ENCODE measurements at regions not wholly inside any gene's neighbourhood (a gene's known extent, or its start where the extent isn't known, plus 50 kb on each side); places are given as distances from the start of the nearest gene placed in this dataset.

- no peaks in the 10 kb centered on the region for H3K27me3 ChIP-seq
- WGBS, 2 donors (ENCODE audit: low coverage in 1 of 2), result 90% methylated on average over 4 of the region's 8 CpGs; no CpG with 5 or more reads in 1 of the 2 donors
- peak overlapping the region in 3 of 4 donors; percentile 75 to 81 (median 80) for H3K27ac ChIP-seq
- H3K4me1 ChIP-seq, result peaks cover 0 to 64% (median 30%) of the 10 kb centered on the region in 3 donors
- no peaks in the 10 kb centered on the region for H3K9me3 ChIP-seq
- ATAC-seq, result peak; percentile 45
- H3K4me3 ChIP-seq, result no peak overlapping the region
- TF ChIP-seq POLR2AphosphoS5 (IDR thresholded peaks at IDR 0.05), result peak; percentile 15
- TF ChIP-seq, protein P1, sequence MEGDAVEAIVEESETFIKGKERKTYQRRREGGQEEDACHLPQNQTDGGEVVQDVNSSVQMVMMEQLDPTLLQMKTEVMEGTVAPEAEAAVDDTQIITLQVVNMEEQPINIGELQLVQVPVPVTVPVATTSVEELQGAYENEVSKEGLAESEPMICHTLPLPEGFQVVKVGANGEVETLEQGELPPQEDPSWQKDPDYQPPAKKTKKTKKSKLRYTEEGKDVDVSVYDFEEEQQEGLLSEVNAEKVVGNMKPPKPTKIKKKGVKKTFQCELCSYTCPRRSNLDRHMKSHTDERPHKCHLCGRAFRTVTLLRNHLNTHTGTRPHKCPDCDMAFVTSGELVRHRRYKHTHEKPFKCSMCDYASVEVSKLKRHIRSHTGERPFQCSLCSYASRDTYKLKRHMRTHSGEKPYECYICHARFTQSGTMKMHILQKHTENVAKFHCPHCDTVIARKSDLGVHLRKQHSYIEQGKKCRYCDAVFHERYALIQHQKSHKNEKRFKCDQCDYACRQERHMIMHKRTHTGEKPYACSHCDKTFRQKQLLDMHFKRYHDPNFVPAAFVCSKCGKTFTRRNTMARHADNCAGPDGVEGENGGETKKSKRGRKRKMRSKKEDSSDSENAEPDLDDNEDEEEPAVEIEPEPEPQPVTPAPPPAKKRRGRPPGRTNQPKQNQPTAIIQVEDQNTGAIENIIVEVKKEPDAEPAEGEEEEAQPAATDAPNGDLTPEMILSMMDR (IDR thresholded peaks at IDR 0.05), result no peak
- no peaks in the 10 kb centered on the region for H3K36me3 ChIP-seq
Measured at GRCh38 chr2:41966920-41967319, 80.9 kb upstream of the PKDCC start.

DNA sequence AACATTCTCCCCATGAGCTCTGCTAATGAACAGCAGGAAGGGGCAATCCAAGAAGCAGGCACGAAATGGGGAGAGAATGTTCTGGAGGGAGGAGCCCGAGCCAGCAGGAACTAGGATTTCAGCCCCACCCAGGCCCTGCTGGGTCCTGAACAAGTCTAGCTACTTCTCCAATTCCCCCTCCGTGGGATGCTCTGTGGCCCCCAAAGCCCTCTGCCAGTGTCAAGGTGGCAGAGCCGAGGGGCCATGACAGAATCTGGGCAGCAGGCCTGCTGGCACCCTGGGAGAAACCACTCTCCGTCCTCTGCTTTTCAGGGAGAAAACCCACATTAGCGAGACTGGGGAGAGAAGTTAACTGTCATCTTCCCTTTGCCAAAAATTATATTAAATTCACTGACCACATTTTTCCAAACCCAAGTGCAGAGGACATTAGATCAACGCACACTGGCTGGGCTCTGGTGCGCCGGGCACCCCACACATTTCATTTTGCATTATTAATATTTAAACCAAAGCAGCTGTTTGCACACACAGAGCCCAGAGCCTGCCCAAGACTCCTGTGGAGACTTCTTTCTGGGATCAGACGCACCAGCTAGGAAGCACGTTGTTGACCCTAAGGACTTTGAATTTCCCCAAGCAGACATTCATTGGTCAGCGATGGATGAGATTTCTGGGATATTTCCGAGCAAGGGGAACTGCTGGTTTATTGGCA, 80.2 kb upstream of the PKDCC start:
- no peaks in the 10 kb centered on the region for H3K36me3 ChIP-seq
- TF ChIP-seq POLR2A (IDR thresholded peaks at IDR 0.05) (no peak), EP300 (IDR thresholded peaks at IDR 0.05) (no peak), POLR2AphosphoS5 (IDR thresholded peaks at IDR 0.05) (no peak)
- TF ChIP-seq, protein P1 (IDR thresholded peaks at IDR 0.05), result no peak
- H3K4me1 ChIP-seq, result peaks cover 0 to 64% (median 30%) of the 10 kb centered on the region in 3 donors
- WGBS, 2 donors (ENCODE audit: low coverage in 1 of 2), result 0 to 37% methylated on average over 1 to 8 of the region's 13 CpGs
- peak overlapping the region in 3 of 4 donors; percentile 75 to 81 (median 80) for H3K27ac ChIP-seq
- H3K9me3 ChIP-seq, result no peaks in the 10 kb centered on the region
- no peak overlapping the region for H3K4me3 ChIP-seq
- ATAC-seq, result peak; percentile 19
- H3K27me3 ChIP-seq, result no peaks in the 10 kb centered on the region

GRCh38 chr2:41968182-41968578, 79.6 kb upstream of the PKDCC start:
- Histone ChIP-seq H3K9me3 (no peaks in the 10 kb centered on the region), H3K36me3 (no peaks in the 10 kb centered on the region), H3K27me3 (no peaks in the 10 kb centered on the region), H3K4me3 (no peak overlapping the region), H3K27ac (peak overlapping the region in 3 of 4 donors; percentile 75 to 81 (median 80)), H3K4me1 (peaks cover 0 to 62% (median 30%) of the 10 kb centered on the region in 3 donors)
- ATAC-seq, result no peak
- TF ChIP-seq POLR2AphosphoS5 (IDR thresholded peaks at IDR 0.05) (no peak), POLR2A (IDR thresholded peaks at IDR 0.05) (no peak), EP300 (IDR thresholded peaks at IDR 0.05) (no peak)
- TF ChIP-seq, protein P1 (IDR thresholded peaks at IDR 0.05), result no peak
- WGBS, 2 donors (ENCODE audit: low coverage in 1 of 2), result 39 to 40% methylated on average over 2 of the region's 2 CpGs

DNA sequence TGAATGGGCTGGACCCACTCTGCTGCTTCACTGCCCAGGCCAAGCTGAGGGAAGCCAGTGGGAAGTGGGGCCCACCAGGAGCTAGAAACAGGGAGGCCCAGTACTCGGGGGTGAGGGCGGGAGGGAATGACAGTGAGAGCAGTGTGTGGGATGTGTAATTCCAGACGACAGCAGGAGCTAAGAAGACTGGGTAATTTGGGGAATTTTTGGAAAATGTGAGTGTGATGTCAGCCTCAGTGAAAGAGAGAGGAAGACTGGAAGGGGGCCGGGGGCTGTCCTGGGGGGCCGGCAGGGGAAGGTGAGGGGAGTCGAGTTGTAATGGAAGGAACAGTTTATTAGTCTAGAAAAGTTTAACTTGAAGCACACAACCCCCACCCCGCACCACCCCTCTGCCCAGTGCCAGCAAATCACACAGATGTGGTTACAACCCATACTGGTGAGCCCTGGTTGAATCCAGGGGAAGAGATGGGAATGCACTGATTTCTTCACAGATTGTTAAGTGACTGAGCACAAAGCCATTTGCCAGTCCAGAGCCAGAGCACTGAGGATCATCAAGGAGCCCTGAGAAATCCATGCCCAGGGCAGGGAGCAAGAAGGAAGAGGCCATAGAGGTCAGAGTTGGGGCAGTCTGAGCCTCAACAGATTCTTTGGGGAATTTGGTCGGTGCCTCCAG, 76.7 kb upstream of the PKDCC start:
- no peak for TF ChIP-seq POLR2AphosphoS5 (IDR thresholded peaks at IDR 0.05)
- TF ChIP-seq POLR2A (IDR thresholded peaks at IDR 0.05), result no peak
- no peak for TF ChIP-seq EP300 (IDR thresholded peaks at IDR 0.05)
- TF ChIP-seq, protein P1 (IDR thresholded peaks at IDR 0.05), result no peak
- H3K4me1 ChIP-seq, result peaks cover 0 to 33% (median 18%) of the 10 kb centered on the region in 3 donors
- no peaks in the 10 kb centered on the region for H3K27me3 ChIP-seq
- WGBS, 2 donors (ENCODE audit: low coverage in 1 of 2), result 60 to 69% methylated on average over 2 to 6 of the region's 8 CpGs
- H3K36me3 ChIP-seq, result no peaks in the 10 kb centered on the region
- no peak for ATAC-seq
- no peak overlapping the region for H3K4me3 ChIP-seq
- no peaks in the 10 kb centered on the region for H3K9me3 ChIP-seq
- no peak overlapping the region for H3K27ac ChIP-seq
